ENCODE measurements at regions not wholly inside any gene's neighbourhood (a gene's known extent, or its start where the extent isn't known, plus 50 kb on each side); places are given as distances from the start of the nearest gene placed in this dataset.

DNA sequence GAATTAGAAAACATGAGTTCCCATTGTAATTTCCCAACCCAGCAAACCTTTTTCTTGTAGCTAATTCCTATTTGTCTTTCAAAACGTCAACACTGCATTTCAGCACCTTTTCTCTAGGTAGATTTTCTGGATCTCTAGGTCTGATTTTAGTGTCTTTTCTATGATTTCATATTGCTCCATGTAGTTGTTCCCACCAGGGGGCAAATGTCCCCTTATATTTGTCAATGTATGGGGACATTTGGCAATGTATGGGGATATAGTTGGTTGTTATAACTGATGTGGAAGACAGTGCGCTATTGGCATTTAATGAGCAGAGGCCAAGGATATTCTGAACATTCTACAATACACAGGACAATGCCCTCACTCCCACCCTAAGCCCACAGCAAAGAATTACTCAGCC, 273.9 kb upstream of the ADRA1B start:
- TF ChIP-seq, protein P1, sequence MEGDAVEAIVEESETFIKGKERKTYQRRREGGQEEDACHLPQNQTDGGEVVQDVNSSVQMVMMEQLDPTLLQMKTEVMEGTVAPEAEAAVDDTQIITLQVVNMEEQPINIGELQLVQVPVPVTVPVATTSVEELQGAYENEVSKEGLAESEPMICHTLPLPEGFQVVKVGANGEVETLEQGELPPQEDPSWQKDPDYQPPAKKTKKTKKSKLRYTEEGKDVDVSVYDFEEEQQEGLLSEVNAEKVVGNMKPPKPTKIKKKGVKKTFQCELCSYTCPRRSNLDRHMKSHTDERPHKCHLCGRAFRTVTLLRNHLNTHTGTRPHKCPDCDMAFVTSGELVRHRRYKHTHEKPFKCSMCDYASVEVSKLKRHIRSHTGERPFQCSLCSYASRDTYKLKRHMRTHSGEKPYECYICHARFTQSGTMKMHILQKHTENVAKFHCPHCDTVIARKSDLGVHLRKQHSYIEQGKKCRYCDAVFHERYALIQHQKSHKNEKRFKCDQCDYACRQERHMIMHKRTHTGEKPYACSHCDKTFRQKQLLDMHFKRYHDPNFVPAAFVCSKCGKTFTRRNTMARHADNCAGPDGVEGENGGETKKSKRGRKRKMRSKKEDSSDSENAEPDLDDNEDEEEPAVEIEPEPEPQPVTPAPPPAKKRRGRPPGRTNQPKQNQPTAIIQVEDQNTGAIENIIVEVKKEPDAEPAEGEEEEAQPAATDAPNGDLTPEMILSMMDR (IDR thresholded peaks at IDR 0.05; ENCODE audit: low read depth, low read length), result peak; percentile 5
- TF ChIP-seq MAX (IDR thresholded peaks at IDR 0.05; ENCODE audit: low read depth, low read length), result no peak
- TF ChIP-seq MYC (IDR thresholded peaks at IDR 0.05; ENCODE audit: low read depth, low read length), result no peak
- TF ChIP-seq POLR2A (IDR thresholded peaks at IDR 0.05; ENCODE audit: extremely low read depth, insufficient read length), result no peak
